GM12878 (cell line): ENCODE measurements at regions not wholly inside any gene's neighbourhood (a gene's known extent, or its start where the extent isn't known, plus 50 kb on each side); places are given as distances from the start of the nearest gene placed in this dataset.

Source experiments
- CEBPZ ChIP-seq: fragments of 150-350 bp; IDR thresholded peaks from 2 replicates; pipeline ENCODE4 v1.6.1; 2016; ENCODE audit warnings: low read depth, low read length
- CTCF ChIP-seq, 3 experiments: IDR thresholded peaks in 2 of 3; conservative IDR thresholded peaks in 1 of 3; 2 replicates each; pipeline ENCODE4 v1.5.1; 2011; ENCODE audit warnings: low read depth in 3 of 3, low read length in 3 of 3, mild to moderate bottlenecking in 3 of 3, control low read depth in 2 of 3, moderate library complexity in 2 of 3, inconsistent platforms in 1 of 3, mixed read lengths in 1 of 3; ENCODE audit not compliant: control insufficient read depth in 2 of 3, insufficient read depth in 1 of 3; ENCODE audit errors: extremely low read depth in 1 of 3
- IRF3 ChIP-seq: fragments of 450-650 bp; IDR thresholded peaks from 2 replicates; pipeline ENCODE4 v1.6.1; 2014; ENCODE audit warnings: mild to moderate bottlenecking
- MTA2 ChIP-seq: fragments of 450-650 bp; IDR thresholded peaks from 2 replicates; pipeline ENCODE4 v1.6.1; 2016; ENCODE audit warnings: low read depth, mild to moderate bottlenecking, moderate library complexity
- MXI1 ChIP-seq: fragments of 150-350 bp; IDR thresholded peaks from 2 replicates; pipeline ENCODE4 v1.6.1; 2011; ENCODE audit warnings: low read depth, mild to moderate bottlenecking, inconsistent platforms, low read length, improper control_type of control experiment
- PAX8 ChIP-seq: fragments of 450-650 bp; IDR thresholded peaks from 2 replicates; pipeline ENCODE4 v1.6.1; 2017; ENCODE audit warnings: mild to moderate bottlenecking, moderate library complexity
- POLR2AphosphoS5 ChIP-seq: IDR thresholded peaks from 2 replicates; pipeline ENCODE4 v1.6.1; 2011; ENCODE audit warnings: mild to moderate bottlenecking, low read length, inconsistent platforms
- RAD21 ChIP-seq: IDR thresholded peaks from 2 replicates; pipeline ENCODE4 v1.6.1; 2011; ENCODE audit warnings: mild to moderate bottlenecking, low read depth, low read length, moderate library complexity; ENCODE audit not compliant: insufficient read depth
- RELA ChIP-seq: fragments of 450-650 bp; IDR thresholded peaks from 2 replicates; pipeline ENCODE4 v1.8.0; 2014; ENCODE audit warnings: borderline replicate concordance; ENCODE audit not compliant: partially characterized antibody
- RFX5 ChIP-seq: IDR thresholded peaks from 2 replicates; pipeline ENCODE4 v1.6.1; 2011; ENCODE audit warnings: low read depth, low read length, improper control_type of control experiment
- SP1 ChIP-seq: IDR thresholded peaks from one replicate; pipeline ENCODE4 v1.6.1; 2011; ENCODE audit warnings: low read depth, low read length
- TAF1 ChIP-seq: IDR thresholded peaks from 2 replicates; pipeline ENCODE4 v1.6.1; 2011; ENCODE audit warnings: mild to moderate bottlenecking, low read depth, low read length, borderline replicate concordance
- YY1 ChIP-seq: IDR thresholded peaks from 2 replicates; pipeline ENCODE4 v1.6.1; 2011; ENCODE audit warnings: low read depth, mild to moderate bottlenecking, low read length
- ZBTB40 ChIP-seq: fragments of 450-650 bp; IDR thresholded peaks from 2 replicates; pipeline ENCODE4 v1.6.1; 2016; ENCODE audit warnings: mild to moderate bottlenecking, moderate library complexity, borderline replicate concordance

- TF ChIP-seq RAD21 (no peak), CTCF (IDR thresholded peaks at IDR 0.05 in 2 of 3, conservative IDR thresholded peaks at IDR 0.05 in 1 of 3; ENCODE audit: control insufficient read depth in 2 of 3, extremely low read depth in 1 of 3, insufficient read depth in 1 of 3, low read depth in 3 of 3, low read length in 3 of 3) (no peak), RFX5 (no peak), SP1 (no peak), TAF1 (no peak), ZBTB40 (no peak), IRF3 (no peak), YY1 (no peak), RELA (no peak), MXI1 (no peak), POLR2AphosphoS5 (no peak), MTA2 (no peak), CEBPZ (no peak), PAX8 (no peak)
Measured at GRCh38 chr15:53367740-53368139, 391.7 kb downstream of the WDR72 start.
